ENCODE measurements at regions not wholly inside any gene's neighbourhood (a gene's known extent, or its start where the extent isn't known, plus 50 kb on each side); places are given as distances from the start of the nearest gene placed in this dataset.

GRCh38 chr4:8702516-8703400 lies 110.2 kb downstream of the CPZ start:
- no peaks in the 10 kb centered on the region for H3K9me1 ChIP-seq (replicated peaks; ENCODE audit: control insufficient read depth, extremely low read depth, insufficient read depth, low read length)
- no peak overlapping the region for H3K4me3 ChIP-seq (replicated peaks in 1 of 3; ENCODE audit: insufficient read depth in 1 of 3, low read depth in 1 of 3, low read length in 3 of 3)
- no peaks in the 10 kb centered on the region for H3K4me1 ChIP-seq (ENCODE audit: control insufficient read depth, extremely low read depth, insufficient read depth, low read length)
- H2AFZ ChIP-seq (ENCODE audit: low read depth, low read length) = no peak overlapping the region
- dilution Hi-C loops (cut with MboI; ENCODE audit: extremely low pct_ligation_motif_present, low sequenced_read_pairs) = no loop called here
- no peaks in the 10 kb centered on the region for H3K36me3 ChIP-seq (ENCODE audit: control insufficient read depth in 2 of 2, extremely low read depth in 1 of 2, insufficient read depth in 2 of 2, low read length in 2 of 2)
- H3K27me3 ChIP-seq (ENCODE audit: control insufficient read depth in 2 of 2, insufficient read depth in 2 of 2, low read length in 2 of 2) = no peaks in the 10 kb centered on the region
- H4K20me1 ChIP-seq (replicated peaks; ENCODE audit: control insufficient read depth, extremely low read depth, insufficient read depth, low read length) = no peaks in the 10 kb centered on the region
- no peak overlapping the region for H3K9ac ChIP-seq (replicated peaks; ENCODE audit: extremely low read depth, insufficient read depth, low read length)
- H3K9me3 ChIP-seq (replicated peaks; ENCODE audit: control insufficient read depth, insufficient read depth, low read length) = no peaks in the 10 kb centered on the region
- intact Hi-C loops (cut with micrococcal nuclease) = no loop called here
- ChIA-PET POLR2A (no interaction called here), CTCF (no interaction called here)
- no peak overlapping the region for H3K27ac ChIP-seq (ENCODE audit: insufficient read depth, low read depth, low read length)
- DNase-seq (ENCODE audit: low read depth, low spot score) (no peak), FAIRE-seq (no peak)
- no peak overlapping the region for H3K4me2 ChIP-seq (ENCODE audit: insufficient read depth, low read length)
- BruUV-seq (replicated peaks) = no TSS peak
- no peaks in the 10 kb centered on the region for H3K79me2 ChIP-seq (ENCODE audit: control insufficient read depth, insufficient read depth, low read length)
- TF ChIP-seq EZH2 (IDR thresholded peaks at IDR 0.05; ENCODE audit: borderline replicate concordance, low read depth, low read length, severe bottlenecking) (no peak), CTCF (IDR thresholded peaks at IDR 0.05; ENCODE audit: extremely low read depth in 1 of 2, insufficient read depth in 1 of 2, low read depth in 1 of 2, low read length in 2 of 2) (no peak), JUN (IDR thresholded peaks at IDR 0.05; ENCODE audit: borderline replicate concordance, insufficient read depth, insufficient read length, low read depth) (no peak), POLR2AphosphoS5 (IDR thresholded peaks at IDR 0.05; ENCODE audit: insufficient read depth, low read depth, low read length) (no peak), MYC (IDR thresholded peaks at IDR 0.05; ENCODE audit: low read depth, low read length) (no peak), FOS (IDR thresholded peaks at IDR 0.05; ENCODE audit: borderline replicate concordance, insufficient read depth, low read length) (no peak), GATA2 (IDR thresholded peaks at IDR 0.05; ENCODE audit: insufficient read depth, insufficient read length, low read depth, low read length) (no peak), MAX (IDR thresholded peaks at IDR 0.05; ENCODE audit: insufficient read depth, insufficient read length) (no peak), POLR2A (IDR thresholded peaks at IDR 0.05; ENCODE audit: low read depth, low read length) (no peak)
